OCI-LY7 (cell line): ENCODE measurements at regions not wholly inside any gene's neighbourhood (a gene's known extent, or its start where the extent isn't known, plus 50 kb on each side); places are given as distances from the start of the nearest gene placed in this dataset.

Experiments
- CTCF ChIP-seq: fragments of 200-600 bp; sonication (generic); conservative IDR thresholded peaks from 2 replicates; pipeline ENCODE4 v1.5.1; 2014; ENCODE audit warnings: mild to moderate bottlenecking, antibody characterized with exemption, low read length, moderate library complexity, mixed read lengths
- EZH2phosphoT487 ChIP-seq: fragments of 200-600 bp; sonication (generic); IDR thresholded peaks from 2 replicates; pipeline ENCODE4 v1.6.1; 2018; ENCODE audit warnings: low read depth, borderline replicate concordance, mild to moderate bottlenecking, mixed run types, antibody characterized with exemption, low read length, moderate library complexity, mixed read lengths

- no peak for TF ChIP-seq CTCF
- TF ChIP-seq EZH2phosphoT487, result no peak
Observed at GRCh38 chr2:19738707-19739106, 163.1 kb downstream of the TTC32 start.
